Activated CD4-positive, alpha-beta T cell treated with anti-CD3 and anti-CD28 coated beads, Interleukin-2, amount 50 U/mL, for 24 hours (primary cell): ENCODE measurements at regions not wholly inside any gene's neighbourhood (a gene's known extent, or its start where the extent isn't known, plus 50 kb on each side); places are given as distances from the start of the nearest gene placed in this dataset.
"Not testable (repeated sequence)": the region's sequence is repeated elsewhere in the genome, so short reads cannot be mapped to it uniquely, and the experiment has no call there.

Source experiments
- DNase-seq, 2 donors: peaks; one replicate each; pipeline ENCODE4 v3.0.0-alpha.2; 2020; ENCODE audit warnings: low read depth in 1 of 2, low spot score in 1 of 2

DNA sequence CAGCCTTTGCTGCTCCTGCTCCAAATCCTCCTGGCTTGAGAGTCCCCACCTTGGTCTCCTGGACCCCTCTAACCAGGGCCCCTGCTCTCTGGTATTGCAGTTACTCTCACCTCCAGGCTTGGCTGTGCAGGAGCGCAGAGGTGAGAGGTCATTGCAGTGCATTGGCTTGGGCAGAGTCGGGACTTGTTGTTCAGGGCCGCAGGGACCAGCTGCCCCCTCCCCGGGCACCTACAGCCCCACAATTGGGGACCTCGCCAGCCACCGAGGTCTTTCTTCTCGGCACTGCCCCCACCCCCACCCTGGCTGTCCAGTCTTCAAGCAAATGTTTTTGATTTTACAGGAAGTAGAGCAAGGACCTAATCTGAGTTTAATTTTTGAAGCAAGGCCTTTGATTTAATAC is 65.5 kb upstream of the FGF3 start:
- no peak for DNase-seq

- DNase-seq, result no peak
These were observed 68.1 kb upstream of the FGF3 start for GRCh38 chr11:69887330-69887729.

- DNase-seq, result no peak
These were observed 68.7 kb upstream of the FGF3 start for GRCh38 chr11:69887841-69888427.

DNA sequence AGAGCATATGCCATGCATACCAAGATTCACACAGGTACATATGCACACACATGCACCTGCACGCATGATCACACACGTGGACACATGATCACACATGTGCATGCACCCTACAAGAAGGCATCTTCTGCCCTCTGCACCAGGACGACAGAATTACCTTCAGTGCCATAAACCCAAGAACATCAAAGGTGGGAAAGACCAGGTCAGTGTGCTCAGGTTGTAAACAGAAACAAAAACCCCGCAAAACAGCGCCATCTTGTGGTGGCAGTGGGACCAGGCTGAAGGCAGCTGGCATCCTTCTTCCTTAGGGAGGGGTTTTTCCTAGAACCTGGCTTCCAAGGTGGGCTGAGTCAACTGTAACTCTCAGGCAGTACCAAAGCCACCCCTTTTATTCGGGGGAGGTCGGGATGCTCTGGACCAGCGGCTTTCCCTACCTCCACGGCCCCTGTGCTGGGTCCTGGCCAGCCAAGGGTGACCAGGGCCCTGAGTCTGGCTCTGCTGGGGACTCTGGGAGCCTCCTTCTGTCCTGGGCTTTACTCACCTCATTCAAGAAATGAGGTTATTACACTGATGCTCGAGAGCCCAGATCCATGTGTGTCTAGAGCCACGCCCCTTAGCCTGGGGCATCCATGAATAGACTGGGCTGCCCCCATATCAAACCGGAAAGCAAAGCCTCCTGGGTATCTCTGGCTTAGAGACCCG is 69.4 kb upstream of the FGF3 start:
- peak; percentile 43 to 52 for DNase-seq

GRCh38 chr11:69889400-69890318 is 70.4 kb upstream of the FGF3 start:
- DNase-seq, result no peak

- no peak for DNase-seq
These were observed 71.3 kb upstream of the FGF3 start for GRCh38 chr11:69890476-69890875.

DNA sequence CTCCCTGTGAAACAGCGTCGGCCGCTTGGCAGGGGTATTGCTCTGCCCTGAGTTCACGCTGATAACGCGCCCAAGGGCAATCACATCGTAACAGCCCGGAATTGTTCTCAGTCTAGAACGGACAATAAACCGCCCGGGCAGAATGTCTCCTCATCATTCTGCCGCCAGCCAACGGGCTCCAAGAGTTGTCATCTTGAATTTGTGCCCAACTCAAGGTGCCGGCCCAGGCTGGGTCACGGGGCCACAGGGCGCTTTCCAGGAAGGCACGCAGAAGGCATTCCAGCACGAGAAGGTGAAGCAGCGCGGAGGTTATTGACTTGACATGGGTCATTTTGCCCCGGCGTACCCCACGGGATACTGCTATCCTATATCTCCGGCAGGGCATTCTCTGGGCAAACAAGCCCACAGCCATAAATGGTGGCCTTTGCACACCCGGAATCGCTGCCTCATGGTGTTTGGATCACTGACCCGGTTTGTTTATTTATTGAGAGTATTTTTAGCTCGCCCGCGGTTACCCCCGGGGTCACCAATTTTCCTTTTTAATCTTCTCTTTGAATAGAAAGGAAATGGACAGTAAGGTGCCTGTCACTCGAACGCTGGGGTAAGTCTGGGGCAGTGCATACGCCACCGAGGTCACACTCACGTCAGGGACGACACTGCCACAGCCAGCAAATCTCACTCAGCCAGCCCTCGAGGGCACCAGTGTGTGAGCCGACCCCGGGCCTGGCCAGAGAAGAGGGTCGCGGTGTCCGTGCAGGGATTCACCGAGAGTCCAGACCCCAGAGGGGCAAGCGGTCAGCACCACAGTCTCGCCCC is 72.4 kb upstream of the FGF3 start:
- no peak for DNase-seq

DNA sequence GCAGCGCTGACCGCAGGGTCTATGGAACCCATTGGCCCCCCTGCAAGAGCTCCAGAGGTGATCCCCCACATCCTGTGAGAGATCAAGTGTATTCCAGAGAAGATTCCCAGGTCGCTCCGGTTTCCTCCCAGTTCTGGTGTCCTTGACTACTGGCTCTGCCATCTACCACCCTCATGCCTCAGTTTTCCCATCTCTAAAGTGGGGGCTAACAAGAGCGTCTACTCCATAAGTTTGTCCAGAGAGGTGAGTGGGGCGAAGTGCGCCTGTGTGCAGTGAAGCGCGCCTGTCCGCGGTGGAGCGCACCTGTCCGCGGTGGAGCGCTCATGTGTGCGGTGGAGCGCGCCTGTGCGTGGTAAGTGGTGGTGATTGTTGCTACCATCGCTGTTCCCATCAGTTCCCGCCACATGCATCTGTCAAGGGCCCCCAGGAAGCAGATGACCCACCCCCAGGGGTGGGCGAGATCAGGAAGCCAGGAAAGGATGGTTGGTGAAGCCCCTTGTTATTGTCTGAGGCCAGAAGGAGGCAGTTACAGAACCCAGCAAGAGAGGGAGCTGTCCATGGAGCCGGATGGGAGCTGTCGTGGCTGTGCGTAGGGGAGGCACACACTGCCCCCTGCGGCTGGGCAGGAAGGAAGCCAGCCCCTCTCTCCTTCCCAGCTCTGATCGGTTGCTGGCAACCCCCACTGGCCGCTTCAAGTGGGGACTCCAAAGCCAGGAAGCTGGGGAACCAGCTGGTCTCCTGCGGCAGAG is 73.2 kb upstream of the FGF3 start:
- DNase-seq, result no peak

- no peak for DNase-seq
These were observed 73.9 kb upstream of the FGF3 start for GRCh38 chr11:69892986-69893555.

- no peak for DNase-seq
These were observed 74.4 kb upstream of the FGF3 start for GRCh38 chr11:69893631-69894030.

GRCh38 chr11:69894181-69894611 is 75.0 kb upstream of the FGF3 start:
- DNase-seq, result no peak

- no peak for DNase-seq
These were observed 75.4 kb upstream of the FGF3 start for GRCh38 chr11:69894648-69895047.

DNA sequence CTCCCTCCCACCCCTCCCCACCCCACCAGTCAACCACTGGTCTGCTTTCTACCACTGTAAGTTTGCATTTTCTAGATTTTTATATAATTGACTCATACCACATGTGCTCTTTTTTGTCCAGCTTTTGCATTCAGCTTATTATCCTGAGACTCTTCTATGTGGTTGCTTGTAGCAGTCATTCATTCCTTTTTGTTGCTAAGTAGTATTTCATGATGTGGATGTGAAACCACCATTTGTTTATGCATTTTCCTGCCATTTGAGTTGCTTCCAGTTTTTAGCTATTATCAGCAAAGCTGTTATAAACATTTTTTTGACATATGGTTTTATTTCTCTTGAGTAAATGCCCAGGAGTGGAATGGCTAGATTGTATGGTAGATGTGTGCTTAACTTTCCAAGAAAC is 77.0 kb upstream of the FGF3 start:
- DNase-seq, result no peak

- no peak for DNase-seq
These were observed 78.9 kb upstream of the FGF3 start for GRCh38 chr11:69898123-69898522.

DNA sequence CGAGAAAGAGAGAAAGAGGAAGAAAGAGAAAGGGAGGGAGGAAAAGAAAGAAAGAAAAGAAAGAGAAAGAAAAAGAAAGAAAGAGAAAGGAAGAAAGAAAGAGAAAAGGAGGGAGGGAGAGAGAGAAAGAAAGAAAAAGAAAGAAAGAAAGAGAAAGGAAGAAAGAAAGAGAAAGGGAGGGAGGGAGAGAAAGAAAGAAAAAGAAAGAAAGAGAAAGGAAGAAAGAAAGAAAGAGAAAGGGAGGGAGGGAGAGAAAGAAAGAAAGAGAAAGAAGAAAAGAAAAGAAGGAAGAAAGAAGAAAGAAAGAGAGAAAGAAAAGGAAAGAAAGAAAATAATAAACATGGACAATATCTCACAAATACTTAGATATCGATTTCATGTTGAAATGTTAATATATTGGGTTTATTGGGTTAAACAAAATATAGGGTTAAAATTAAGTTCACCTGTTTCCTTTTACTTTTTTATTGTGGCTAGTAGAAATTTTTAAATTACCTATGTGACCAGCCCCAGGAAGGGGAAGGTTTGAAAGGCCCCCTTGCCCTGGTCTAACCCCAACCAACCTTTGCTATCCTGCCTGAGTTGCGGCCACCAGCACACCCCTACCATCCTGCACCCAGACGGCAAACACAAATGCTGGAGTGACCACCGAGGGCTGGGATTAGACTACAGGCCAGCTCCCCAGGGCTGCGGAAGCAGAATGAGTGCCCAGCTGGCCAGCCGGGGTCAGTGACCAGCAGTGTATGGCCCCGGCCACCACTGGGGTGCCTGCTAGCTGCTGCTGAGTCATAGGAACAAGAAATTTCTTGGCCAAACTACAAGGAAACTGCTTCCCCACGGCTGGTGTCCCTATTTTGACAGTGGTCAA is 81.0 kb upstream of the FGF3 start:
- no peak for DNase-seq

DNA sequence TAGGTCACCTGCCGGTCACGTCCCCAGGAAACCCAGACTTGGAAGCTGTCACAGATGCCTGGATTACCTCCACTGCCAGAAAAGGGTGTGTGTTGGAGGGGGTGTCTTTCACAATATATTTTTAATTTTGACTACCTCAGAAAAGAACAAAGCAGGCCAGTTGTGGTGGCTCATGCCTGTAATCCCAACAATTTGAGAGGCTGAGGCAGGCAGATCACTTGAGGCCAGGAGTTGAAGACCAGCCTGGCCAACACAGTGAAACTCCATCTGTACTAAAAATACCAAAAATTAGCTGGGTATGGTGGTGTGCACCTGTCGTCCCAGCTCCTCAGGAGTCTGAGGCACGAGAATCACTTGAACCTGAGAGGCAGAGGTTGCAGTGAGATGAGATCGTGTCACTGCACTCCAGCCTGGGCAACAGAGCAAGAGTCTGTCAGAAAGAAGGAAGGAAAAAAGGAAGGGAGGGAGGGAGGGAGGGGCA is 81.6 kb upstream of the FGF3 start:
- DNase-seq, result not testable (repeated sequence)

GRCh38 chr11:69902337-69902736 is 83.1 kb upstream of the FGF3 start:
- DNase-seq, result no peak

- no peak for DNase-seq
These were observed 84.0 kb upstream of the FGF3 start for GRCh38 chr11:69903211-69903610.
